Stimulated activated naive CD8-positive, alpha-beta T cell treated with anti-CD3 and anti-CD28 coated beads, Interleukin-15, Interleukin-2, amounts not matched to agents 100 ng/mL and 50 ng/mL, for 24 hours (primary cell): ENCODE measurements at regions not wholly inside any gene's neighbourhood (a gene's known extent, or its start where the extent isn't known, plus 50 kb on each side); places are given as distances from the start of the nearest gene placed in this dataset.
"Not testable (repeated sequence)": the region's sequence is repeated elsewhere in the genome, so short reads cannot be mapped to it uniquely, and the experiment has no call there.

Experiments
- H3K27ac Mint-ChIP-seq: one replicate; pipeline ENCODE4 v1.8.0; 2021; ENCODE audit warnings: mild to moderate bottlenecking, mixed read lengths
- H3K27me3 Mint-ChIP-seq: one replicate; pipeline ENCODE4 v1.8.0; 2021; ENCODE audit warnings: mixed read lengths
- H3K36me3 Mint-ChIP-seq: one replicate; pipeline ENCODE4 v1.8.0; 2021; ENCODE audit warnings: low read depth, mixed read lengths
- H3K4me1 Mint-ChIP-seq: one replicate; pipeline ENCODE4 v1.8.0; 2021; ENCODE audit warnings: low read depth, mixed read lengths
- H3K4me3 Mint-ChIP-seq: one replicate; pipeline ENCODE4 v1.8.0; 2021; ENCODE audit warnings: mild to moderate bottlenecking, mixed read lengths
- H3K9me3 Mint-ChIP-seq: one replicate; pipeline ENCODE4 v1.8.0; 2021; ENCODE audit warnings: mixed read lengths

- H3K27ac Mint-ChIP-seq, result no peak overlapping the region
- peaks cover 63% of the 10 kb centered on the region for H3K4me1 Mint-ChIP-seq
- H3K4me3 Mint-ChIP-seq, result no peak overlapping the region
- peaks cover 3% of the 10 kb centered on the region for H3K36me3 Mint-ChIP-seq
- no peaks in the 10 kb centered on the region for H3K27me3 Mint-ChIP-seq
- H3K9me3 Mint-ChIP-seq, result peaks cover 3% of the 10 kb centered on the region
Measured at GRCh38 chr5:91315701-91316100, 67.4 kb downstream of the ARRDC3 start.

GRCh38 chr5:91313757-91314673 lies 69.1 kb downstream of the ARRDC3 start:
- Mint-ChIP-seq H3K27ac (peak overlapping the region; percentile 88), H3K9me3 (peaks cover 3% of the 10 kb centered on the region), H3K27me3 (no peaks in the 10 kb centered on the region), H3K36me3 (peaks cover 4% of the 10 kb centered on the region), H3K4me3 (peak overlapping the region; percentile 79), H3K4me1 (peaks cover 56% of the 10 kb centered on the region)

- Mint-ChIP-seq H3K27me3 (no peaks in the 10 kb centered on the region), H3K9me3 (peaks cover 3% of the 10 kb centered on the region), H3K27ac (peak overlapping the region; percentile 88), H3K4me1 (peaks cover 50% of the 10 kb centered on the region), H3K36me3 (peaks cover 4% of the 10 kb centered on the region), H3K4me3 (peak overlapping the region; percentile 79)
Measured at GRCh38 chr5:91312698-91313097, 70.4 kb downstream of the ARRDC3 start.

- H3K27me3 Mint-ChIP-seq, result no peaks in the 10 kb centered on the region
- H3K4me1 Mint-ChIP-seq, result peaks cover 50% of the 10 kb centered on the region
- peaks cover 3% of the 10 kb centered on the region for H3K9me3 Mint-ChIP-seq
- peak overlapping the region; percentile 88 for H3K27ac Mint-ChIP-seq
- H3K4me3 Mint-ChIP-seq, result peak overlapping the region; percentile 79
- H3K36me3 Mint-ChIP-seq, result peaks cover 7% of the 10 kb centered on the region
Measured at GRCh38 chr5:91311697-91312501, 71.2 kb downstream of the ARRDC3 start.

GRCh38 chr5:91311168-91311696 lies 71.9 kb downstream of the ARRDC3 start:
- H3K36me3 Mint-ChIP-seq, result peaks cover 7% of the 10 kb centered on the region

GRCh38 chr5:91308157-91308556 lies 75.0 kb downstream of the ARRDC3 start:
- H3K36me3 Mint-ChIP-seq, H3K27me3 Mint-ChIP-seq, H3K4me3 Mint-ChIP-seq, H3K9me3 Mint-ChIP-seq, H3K27ac Mint-ChIP-seq: not testable (repeated sequence)
- peaks cover 26% of the 10 kb centered on the region for H3K4me1 Mint-ChIP-seq

More at GRCh38 chr5:91311168-91311696, 71.9 kb downstream of the ARRDC3 start:
- H3K9me3 Mint-ChIP-seq, result peaks cover 3% of the 10 kb centered on the region
- H3K4me3 Mint-ChIP-seq, result peak overlapping the region; percentile 79
- H3K27me3 Mint-ChIP-seq, result no peaks in the 10 kb centered on the region
- peak overlapping the region; percentile 88 for H3K27ac Mint-ChIP-seq
- peaks cover 50% of the 10 kb centered on the region for H3K4me1 Mint-ChIP-seq

- H3K9me3 Mint-ChIP-seq, result peaks cover 3% of the 10 kb centered on the region
- no peak overlapping the region for H3K27ac Mint-ChIP-seq
- H3K27me3 Mint-ChIP-seq, result no peaks in the 10 kb centered on the region
- peaks cover 15% of the 10 kb centered on the region for H3K4me1 Mint-ChIP-seq
- H3K36me3 Mint-ChIP-seq, result peaks cover 7% of the 10 kb centered on the region
- H3K4me3 Mint-ChIP-seq, result no peak overlapping the region
Measured at GRCh38 chr5:91307048-91307447, 76.1 kb downstream of the ARRDC3 start.

GRCh38 chr5:91306497-91306896 lies 76.6 kb downstream of the ARRDC3 start:
- Mint-ChIP-seq H3K27ac (no peak overlapping the region), H3K4me1 (peaks cover 9% of the 10 kb centered on the region), H3K27me3 (no peaks in the 10 kb centered on the region), H3K9me3 (peaks cover 3% of the 10 kb centered on the region), H3K36me3 (peaks cover 7% of the 10 kb centered on the region), H3K4me3 (no peak overlapping the region)

- Mint-ChIP-seq H3K9me3 (no peaks in the 10 kb centered on the region), H3K27me3 (no peaks in the 10 kb centered on the region), H3K4me1 (peaks cover under 1% of the 10 kb centered on the region), H3K27ac (no peak overlapping the region), H3K4me3 (no peak overlapping the region), H3K36me3 (peaks cover 4% of the 10 kb centered on the region)
Measured at GRCh38 chr5:91305640-91306039, 77.5 kb downstream of the ARRDC3 start.

- H3K36me3 Mint-ChIP-seq, H3K9me3 Mint-ChIP-seq, H3K27me3 Mint-ChIP-seq, H3K27ac Mint-ChIP-seq, H3K4me1 Mint-ChIP-seq, H3K4me3 Mint-ChIP-seq: not testable (repeated sequence)
Measured at GRCh38 chr5:91304015-91304414, 79.1 kb downstream of the ARRDC3 start.

- H3K4me1 Mint-ChIP-seq, result no peaks in the 10 kb centered on the region
- no peak overlapping the region for H3K4me3 Mint-ChIP-seq
- H3K36me3 Mint-ChIP-seq, result peaks cover 4% of the 10 kb centered on the region
- H3K9me3 Mint-ChIP-seq, result no peaks in the 10 kb centered on the region
- no peak overlapping the region for H3K27ac Mint-ChIP-seq
- no peaks in the 10 kb centered on the region for H3K27me3 Mint-ChIP-seq
Measured at GRCh38 chr5:91302958-91303357, 80.2 kb downstream of the ARRDC3 start.

GRCh38 chr5:91302305-91302704 lies 80.8 kb downstream of the ARRDC3 start:
- Mint-ChIP-seq H3K9me3 (no peaks in the 10 kb centered on the region), H3K4me3 (no peak overlapping the region), H3K36me3 (peaks cover 4% of the 10 kb centered on the region), H3K4me1 (no peaks in the 10 kb centered on the region), H3K27ac (no peak overlapping the region), H3K27me3 (no peaks in the 10 kb centered on the region)

- Mint-ChIP-seq H3K27ac (no peak overlapping the region), H3K9me3 (no peaks in the 10 kb centered on the region), H3K27me3 (no peaks in the 10 kb centered on the region), H3K36me3 (no peaks in the 10 kb centered on the region), H3K4me1 (no peaks in the 10 kb centered on the region), H3K4me3 (no peak overlapping the region)
Measured at GRCh38 chr5:91301106-91301846, 81.8 kb downstream of the ARRDC3 start.

- Mint-ChIP-seq H3K9me3 (no peaks in the 10 kb centered on the region), H3K36me3 (no peaks in the 10 kb centered on the region), H3K27me3 (no peaks in the 10 kb centered on the region), H3K4me1 (peaks cover 5% of the 10 kb centered on the region), H3K4me3 (no peak overlapping the region), H3K27ac (no peak overlapping the region)
Measured at GRCh38 chr5:91297994-91298393, 85.1 kb downstream of the ARRDC3 start.
